ENCODE measurements at regions not wholly inside any gene's neighbourhood (a gene's known extent, or its start where the extent isn't known, plus 50 kb on each side); places are given as distances from the start of the nearest gene placed in this dataset.
"Not testable (repeated sequence)": the region's sequence is repeated elsewhere in the genome, so short reads cannot be mapped to it uniquely, and the experiment has no call there.

GRCh38 chr5:111973961-111974360 is 217.0 kb upstream of the NREP start:
- DNase-seq = no peak

DNA sequence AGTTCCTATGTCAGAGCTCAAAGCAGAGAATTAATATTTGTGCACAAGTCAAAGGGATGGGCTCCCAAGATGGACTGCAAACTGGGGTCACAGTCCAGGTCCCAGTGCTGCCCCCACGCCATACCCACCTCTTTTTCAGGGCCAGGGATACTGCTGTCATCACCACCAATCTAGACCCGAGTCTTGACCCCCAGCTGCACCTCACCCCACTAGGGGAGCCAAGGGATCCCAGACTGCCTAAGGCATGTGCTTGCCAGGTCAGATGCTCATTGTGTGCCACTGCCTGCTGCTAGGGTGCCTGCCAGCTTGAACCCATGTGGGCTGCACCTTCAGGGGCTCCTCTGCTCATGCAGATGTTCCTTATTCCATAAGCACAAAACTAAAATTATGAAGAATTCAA is 215.6 kb upstream of the NREP start:
- no peak for DNase-seq

- DNase-seq = no peak
Measured at GRCh38 chr5:111972080-111972479, 215.1 kb upstream of the NREP start.

- no peak for DNase-seq
Measured at GRCh38 chr5:111968459-111968858, 211.5 kb upstream of the NREP start.

- DNase-seq = no peak
Measured at GRCh38 chr5:111967463-111967862, 210.5 kb upstream of the NREP start.

- DNase-seq = no peak
Measured at GRCh38 chr5:111966290-111966689, 209.3 kb upstream of the NREP start.

GRCh38 chr5:111963555-111963954 is 206.6 kb upstream of the NREP start:
- DNase-seq = no peak

- no peak for DNase-seq
Measured at GRCh38 chr5:111962906-111963305, 205.9 kb upstream of the NREP start.

DNA sequence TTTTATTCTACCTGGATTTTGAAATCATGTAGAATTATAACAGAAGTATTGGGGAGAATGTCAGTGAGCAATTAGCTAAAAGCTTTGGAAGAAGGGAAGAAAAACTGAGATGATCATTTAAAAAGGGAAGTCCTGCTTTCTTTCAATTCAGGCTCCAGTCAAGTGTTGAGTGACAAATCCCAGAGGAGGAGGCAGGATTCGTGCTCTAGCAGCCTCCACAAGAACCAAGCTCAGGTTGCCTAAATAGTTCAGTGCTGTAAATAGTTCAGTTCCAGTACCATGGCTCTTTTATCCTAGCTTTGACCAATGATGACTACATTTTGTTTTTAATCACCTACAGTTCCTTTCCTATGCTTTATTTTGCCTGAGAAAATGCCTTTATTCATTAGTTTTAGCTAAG is 204.9 kb upstream of the NREP start:
- DNase-seq = no peak

DNA sequence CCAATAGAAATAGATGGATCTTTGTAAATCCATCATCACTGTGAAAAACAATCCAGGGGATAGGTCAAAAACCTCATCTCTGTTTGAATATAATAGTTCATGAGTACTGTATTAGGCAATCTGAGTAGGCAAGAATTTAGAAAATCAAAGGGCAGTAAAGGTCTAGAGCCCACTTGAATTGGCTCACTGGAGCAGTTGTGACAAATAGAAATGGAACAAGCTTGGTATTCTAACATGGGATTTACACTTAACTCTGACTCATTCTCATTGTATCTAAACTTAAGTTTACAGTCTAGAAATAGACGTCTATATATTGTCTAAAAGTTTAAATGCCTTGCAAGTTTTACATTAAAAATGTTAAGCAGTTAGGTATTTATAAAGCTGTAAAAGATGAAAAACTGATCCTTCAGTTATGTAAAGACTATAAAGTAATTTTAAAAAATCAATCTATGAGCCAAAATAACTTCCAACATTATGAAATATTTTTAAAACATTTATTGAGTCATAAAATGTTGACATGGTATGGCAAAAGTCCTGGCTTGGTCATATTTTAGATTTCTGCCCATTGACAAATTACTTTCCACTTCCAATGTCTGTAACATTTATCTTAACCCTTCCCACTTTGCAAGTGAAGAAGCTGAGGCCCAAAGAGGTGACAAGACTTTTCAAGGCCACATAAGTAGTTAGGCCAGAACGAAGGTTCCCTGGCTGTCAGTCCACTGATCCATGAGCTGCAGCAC is 203.7 kb upstream of the NREP start:
- DNase-seq = no peak

DNA sequence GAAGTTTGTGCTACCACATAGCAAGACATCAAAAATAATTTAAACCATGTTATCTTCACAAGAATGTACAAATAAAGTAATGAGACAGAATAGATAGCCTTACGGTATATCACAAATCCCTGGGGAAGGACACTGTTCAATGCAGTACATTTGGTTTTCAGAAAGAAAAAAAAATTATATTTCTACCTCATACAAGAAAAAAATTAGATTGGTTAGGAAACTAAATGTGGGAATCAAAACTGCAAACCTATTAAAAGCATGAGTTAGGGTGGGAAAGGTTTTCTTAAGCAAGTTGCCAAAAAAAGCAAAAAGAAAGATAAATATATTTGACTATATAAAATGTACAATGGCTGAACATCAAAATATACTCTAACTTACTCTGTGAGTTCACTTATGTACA is 201.9 kb upstream of the NREP start:
- DNase-seq = no peak

DNA sequence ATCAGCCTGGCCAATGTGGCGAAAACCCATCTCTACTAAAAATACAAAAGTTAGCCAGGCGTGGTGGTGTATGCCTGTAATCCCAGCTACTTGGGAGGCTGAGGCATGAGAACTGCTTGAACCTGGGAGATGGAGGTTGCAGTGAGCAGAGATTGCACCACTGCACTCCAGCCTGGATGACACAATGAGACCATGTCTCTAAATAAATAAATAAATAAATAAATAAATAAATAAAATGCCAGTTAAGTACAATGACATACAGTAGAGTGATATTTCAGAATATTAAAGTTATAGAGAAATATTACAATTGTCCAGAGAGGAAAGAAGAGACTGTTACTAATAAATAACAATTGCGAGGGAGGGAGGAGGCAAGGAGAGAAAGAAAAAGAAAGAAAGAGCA is 199.8 kb upstream of the NREP start:
- DNase-seq = not testable (repeated sequence)

- DNase-seq = no peak
Measured at GRCh38 chr5:111954516-111955395, 197.8 kb upstream of the NREP start.

GRCh38 chr5:111953351-111954127 is 196.5 kb upstream of the NREP start:
- DNase-seq = no peak

DNA sequence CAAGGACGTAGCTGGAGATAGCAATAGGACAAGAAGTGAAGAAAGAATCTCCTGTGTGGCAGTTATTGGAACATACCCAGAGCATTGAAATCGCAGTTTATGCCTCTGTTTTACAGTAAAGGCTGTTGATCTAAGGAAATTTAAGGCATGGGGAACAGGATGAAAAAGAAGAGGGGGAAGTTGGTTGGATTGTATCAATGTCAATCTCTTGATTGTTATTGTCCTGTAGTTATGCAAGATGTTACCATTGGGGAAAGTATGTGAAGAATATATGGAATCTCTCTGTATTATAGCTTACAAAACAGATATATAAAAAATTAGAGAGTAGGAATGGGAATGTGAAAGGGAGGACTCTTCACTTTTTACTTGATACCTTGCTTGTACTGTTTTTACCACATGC is 195.6 kb upstream of the NREP start:
- no peak for DNase-seq

DNA sequence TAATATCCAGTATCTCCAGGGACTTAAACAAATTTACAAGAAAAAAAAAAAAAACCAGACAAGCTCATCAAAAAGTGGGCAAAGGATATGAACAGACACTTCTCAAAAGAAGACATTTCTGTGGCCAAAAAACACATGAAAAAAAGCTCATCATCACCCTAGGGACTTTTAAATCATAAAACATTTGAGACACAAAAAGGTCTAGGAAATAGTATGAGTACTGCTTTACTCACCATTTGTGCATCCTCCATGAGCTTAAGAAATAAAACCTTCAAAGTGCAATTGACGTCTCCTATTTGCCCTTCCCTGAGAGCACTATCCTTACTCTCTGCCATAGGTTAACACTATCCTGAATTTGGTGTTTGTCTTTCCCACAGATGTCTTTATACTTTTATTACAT is 193.7 kb upstream of the NREP start:
- DNase-seq = no peak

DNA sequence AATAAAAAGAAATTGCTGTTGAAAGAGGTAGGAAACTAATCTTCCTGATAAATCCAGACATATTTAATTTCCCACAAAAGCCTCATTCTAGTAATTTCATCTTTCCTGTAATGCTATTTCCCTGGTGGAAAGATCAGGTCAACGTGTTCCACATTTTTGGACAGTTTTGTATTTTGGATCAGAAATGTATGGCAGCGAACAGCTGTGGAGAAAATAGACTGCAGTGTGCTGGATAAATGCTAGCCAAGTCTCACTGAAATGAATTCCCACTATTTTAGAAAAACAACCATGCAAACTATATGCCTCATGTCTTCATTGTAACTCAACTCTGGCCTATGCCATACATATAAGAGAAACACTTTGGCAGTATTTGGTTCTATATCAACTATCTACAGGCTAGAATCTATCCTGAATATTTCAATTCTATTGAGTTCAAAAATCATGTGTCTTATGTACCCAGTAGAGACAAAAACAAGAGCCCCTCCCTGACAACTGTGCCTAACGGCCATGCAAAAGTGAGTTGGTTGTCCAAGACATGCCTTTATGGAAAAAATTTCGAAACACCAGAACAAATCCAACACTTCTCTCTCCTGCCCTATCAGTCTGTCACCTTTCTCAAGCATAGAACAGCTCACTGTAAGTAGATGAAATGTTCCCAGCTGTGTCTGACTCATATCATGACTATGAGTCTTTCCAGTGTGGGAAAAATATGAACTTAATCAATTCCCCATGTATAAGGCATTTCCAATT is 191.3 kb upstream of the NREP start:
- peak; percentile 40 for DNase-seq

GRCh38 chr5:111946556-111946955 is 189.6 kb upstream of the NREP start:
- no peak for DNase-seq

GRCh38 chr5:111945535-111945934 is 188.5 kb upstream of the NREP start:
- no peak for DNase-seq

DNA sequence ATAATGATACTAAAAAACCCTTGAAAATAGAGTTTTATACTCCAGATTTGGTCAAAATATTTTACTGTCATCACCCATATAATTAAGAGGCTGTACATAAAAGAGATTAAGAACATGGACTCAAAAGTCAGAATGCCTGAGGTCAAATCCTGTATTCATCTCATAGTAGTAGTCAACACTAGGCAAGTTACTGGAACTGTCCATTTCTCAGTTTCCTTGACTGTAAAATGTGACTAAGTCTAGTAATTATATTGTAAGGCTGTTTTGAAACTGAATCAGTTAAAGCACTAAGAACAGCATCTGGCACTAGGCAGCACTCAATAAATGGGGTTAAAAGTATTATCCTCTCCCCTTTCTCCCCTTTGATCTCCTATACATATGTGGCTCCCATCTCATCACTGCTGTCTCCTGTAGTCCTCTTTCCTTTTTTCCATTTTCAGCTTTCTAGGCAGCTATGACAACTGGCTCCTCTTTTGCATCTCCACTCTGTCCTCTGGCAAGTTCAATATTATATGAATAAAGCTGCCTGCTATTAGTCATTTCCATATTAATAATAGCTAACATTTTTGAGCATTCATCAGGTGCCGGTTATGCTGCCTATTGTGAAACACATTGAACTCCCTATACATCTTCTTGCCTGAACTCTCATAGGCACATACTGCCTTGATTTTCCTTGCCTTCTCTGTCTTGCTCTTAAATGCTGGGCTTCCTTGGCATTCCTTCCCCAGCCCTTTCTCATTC is 185.8 kb upstream of the NREP start:
- DNase-seq = no peak

GRCh38 chr5:111942201-111942600 is 185.2 kb upstream of the NREP start:
- no peak for DNase-seq

DNA sequence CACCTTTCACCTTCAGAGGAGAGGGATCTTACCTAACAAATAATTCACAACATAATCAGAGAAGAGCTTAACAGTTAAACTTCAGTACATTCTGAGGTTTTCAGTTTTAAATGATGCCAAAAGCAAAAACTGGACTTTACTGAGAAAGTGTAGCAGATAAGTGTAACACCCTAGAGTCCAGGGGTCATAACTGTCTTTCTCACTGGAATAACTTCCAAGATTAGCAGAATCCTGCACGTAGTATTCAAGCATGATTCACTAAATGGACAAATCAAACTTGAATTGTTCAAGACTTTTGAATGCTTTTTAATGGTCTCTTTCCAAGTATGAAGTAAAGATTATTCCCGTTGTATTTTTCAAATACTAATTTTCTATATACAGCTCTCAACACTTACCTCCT is 180.1 kb upstream of the NREP start:
- DNase-seq = no peak
